Liver (tissue), 3 donors: ENCODE measurements at regions not wholly inside any gene's neighbourhood (a gene's known extent, or its start where the extent isn't known, plus 50 kb on each side); places are given as distances from the start of the nearest gene placed in this dataset.

Experiments used
- EGR1 ChIP-seq, 2 donors: IDR thresholded peaks; 2 replicates each; pipeline ENCODE4 v1.6.1; 2016 to 2018; ENCODE audit warnings: antibody characterized with exemption in 2 of 2, low read depth in 2 of 2
- GABPA ChIP-seq, 2 donors: IDR thresholded peaks in 1 of 2; conservative IDR thresholded peaks in 1 of 2; 2 replicates each; pipeline ENCODE4 v1.6.1; 2016; ENCODE audit warnings: antibody characterized with exemption in 2 of 2, mild to moderate bottlenecking in 1 of 2, moderate library complexity in 1 of 2
- HNF4G ChIP-seq: IDR thresholded peaks from 2 replicates; pipeline ENCODE4 v1.6.1; 2016; ENCODE audit warnings: antibody characterized with exemption
- JUND ChIP-seq, 2 donors: IDR thresholded peaks; 2 replicates each; pipeline ENCODE4 v1.6.1; 2016; ENCODE audit warnings: antibody characterized with exemption in 2 of 2
- RAD21 ChIP-seq, 2 donors: IDR thresholded peaks; 2 replicates each; pipeline ENCODE4 v1.6.1; 2016; ENCODE audit warnings: antibody characterized with exemption in 2 of 2, mild to moderate bottlenecking in 2 of 2
- SP1 ChIP-seq: IDR thresholded peaks from 2 replicates; pipeline ENCODE4 v1.6.1; 2018; ENCODE audit warnings: antibody characterized with exemption, mild to moderate bottlenecking
- TAF1 ChIP-seq: conservative IDR thresholded peaks from 2 replicates; pipeline ENCODE4 v1.6.1; 2016; ENCODE audit warnings: antibody characterized with exemption, mild to moderate bottlenecking
- YY1 ChIP-seq: IDR thresholded peaks from 2 replicates; pipeline ENCODE4 v1.6.1; 2016; ENCODE audit warnings: antibody characterized with exemption, mild to moderate bottlenecking
- TF ChIP-seq, protein P1 (sequence below): fragments of 150-350 bp; IDR thresholded peaks from 2 replicates; pipeline ENCODE4 v1.5.1; 2017; ENCODE audit warnings: improper control_type of control experiment, low read depth, low read length; ENCODE audit not compliant: missing input control
- TF ChIP-seq, protein P2 (sequence below): IDR thresholded peaks from 2 replicates; pipeline ENCODE4 v1.6.1; 2016; ENCODE audit warnings: antibody characterized with exemption
- TF ChIP-seq, protein P3 (sequence below): IDR thresholded peaks from 2 replicates; pipeline ENCODE4 v1.6.1; 2016; ENCODE audit warnings: antibody characterized with exemption, mild to moderate bottlenecking
- TF ChIP-seq, protein P4 (sequence below): IDR thresholded peaks from 2 replicates; pipeline ENCODE4 v1.6.1; 2016; ENCODE audit warnings: antibody characterized with exemption
- donor health status: healthy.
- donor health status: healthy.

DNA sequence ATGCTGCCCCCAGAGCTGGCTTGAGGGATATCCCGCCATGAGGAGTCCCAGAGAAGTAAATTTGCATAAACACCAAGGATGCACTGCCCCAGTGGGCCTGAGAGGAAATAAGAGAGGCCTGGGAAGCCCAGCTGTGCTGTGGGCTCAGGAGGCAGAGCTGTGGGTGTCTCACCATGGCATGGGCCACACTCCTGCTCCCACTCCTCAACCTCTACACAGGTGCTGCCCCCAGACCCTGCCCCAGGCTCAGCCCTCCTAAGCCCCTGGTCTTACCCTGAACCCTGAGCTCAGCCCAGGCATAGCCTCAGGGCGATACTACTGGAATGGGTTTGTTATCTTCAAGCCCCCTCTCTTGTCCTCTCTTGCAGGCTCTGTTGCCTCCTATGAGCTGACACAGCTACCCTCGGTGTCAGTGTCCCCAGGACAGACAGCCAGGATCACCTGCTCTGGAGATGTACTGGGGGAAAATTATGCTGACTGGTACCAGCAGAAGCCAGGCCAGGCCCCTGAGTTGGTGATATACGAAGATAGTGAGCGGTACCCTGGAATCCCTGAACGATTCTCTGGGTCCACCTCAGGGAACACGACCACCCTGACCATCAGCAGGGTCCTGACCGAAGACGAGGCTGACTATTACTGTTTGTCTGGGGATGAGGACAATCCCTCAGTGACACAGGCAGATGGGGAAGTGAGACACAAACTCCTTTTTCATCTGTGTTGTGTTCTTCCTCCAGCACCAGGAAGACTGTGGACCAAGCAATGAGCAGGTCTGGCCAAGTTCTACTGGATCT lies 59.9 kb downstream of the GGTLC2 start:
- TF ChIP-seq, protein P1, sequence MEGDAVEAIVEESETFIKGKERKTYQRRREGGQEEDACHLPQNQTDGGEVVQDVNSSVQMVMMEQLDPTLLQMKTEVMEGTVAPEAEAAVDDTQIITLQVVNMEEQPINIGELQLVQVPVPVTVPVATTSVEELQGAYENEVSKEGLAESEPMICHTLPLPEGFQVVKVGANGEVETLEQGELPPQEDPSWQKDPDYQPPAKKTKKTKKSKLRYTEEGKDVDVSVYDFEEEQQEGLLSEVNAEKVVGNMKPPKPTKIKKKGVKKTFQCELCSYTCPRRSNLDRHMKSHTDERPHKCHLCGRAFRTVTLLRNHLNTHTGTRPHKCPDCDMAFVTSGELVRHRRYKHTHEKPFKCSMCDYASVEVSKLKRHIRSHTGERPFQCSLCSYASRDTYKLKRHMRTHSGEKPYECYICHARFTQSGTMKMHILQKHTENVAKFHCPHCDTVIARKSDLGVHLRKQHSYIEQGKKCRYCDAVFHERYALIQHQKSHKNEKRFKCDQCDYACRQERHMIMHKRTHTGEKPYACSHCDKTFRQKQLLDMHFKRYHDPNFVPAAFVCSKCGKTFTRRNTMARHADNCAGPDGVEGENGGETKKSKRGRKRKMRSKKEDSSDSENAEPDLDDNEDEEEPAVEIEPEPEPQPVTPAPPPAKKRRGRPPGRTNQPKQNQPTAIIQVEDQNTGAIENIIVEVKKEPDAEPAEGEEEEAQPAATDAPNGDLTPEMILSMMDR: no peak
- TF ChIP-seq, protein P2, sequence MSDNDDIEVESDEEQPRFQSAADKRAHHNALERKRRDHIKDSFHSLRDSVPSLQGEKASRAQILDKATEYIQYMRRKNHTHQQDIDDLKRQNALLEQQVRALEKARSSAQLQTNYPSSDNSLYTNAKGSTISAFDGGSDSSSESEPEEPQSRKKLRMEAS: no peak
- TF ChIP-seq TAF1: no peak
- no peak for TF ChIP-seq GABPA (IDR thresholded peaks at IDR 0.05 in 1 of 2, conservative IDR thresholded peaks at IDR 0.05 in 1 of 2)
- no peak for TF ChIP-seq RAD21 (IDR thresholded peaks at IDR 0.05)
- no peak for TF ChIP-seq YY1
- TF ChIP-seq, protein P3, sequence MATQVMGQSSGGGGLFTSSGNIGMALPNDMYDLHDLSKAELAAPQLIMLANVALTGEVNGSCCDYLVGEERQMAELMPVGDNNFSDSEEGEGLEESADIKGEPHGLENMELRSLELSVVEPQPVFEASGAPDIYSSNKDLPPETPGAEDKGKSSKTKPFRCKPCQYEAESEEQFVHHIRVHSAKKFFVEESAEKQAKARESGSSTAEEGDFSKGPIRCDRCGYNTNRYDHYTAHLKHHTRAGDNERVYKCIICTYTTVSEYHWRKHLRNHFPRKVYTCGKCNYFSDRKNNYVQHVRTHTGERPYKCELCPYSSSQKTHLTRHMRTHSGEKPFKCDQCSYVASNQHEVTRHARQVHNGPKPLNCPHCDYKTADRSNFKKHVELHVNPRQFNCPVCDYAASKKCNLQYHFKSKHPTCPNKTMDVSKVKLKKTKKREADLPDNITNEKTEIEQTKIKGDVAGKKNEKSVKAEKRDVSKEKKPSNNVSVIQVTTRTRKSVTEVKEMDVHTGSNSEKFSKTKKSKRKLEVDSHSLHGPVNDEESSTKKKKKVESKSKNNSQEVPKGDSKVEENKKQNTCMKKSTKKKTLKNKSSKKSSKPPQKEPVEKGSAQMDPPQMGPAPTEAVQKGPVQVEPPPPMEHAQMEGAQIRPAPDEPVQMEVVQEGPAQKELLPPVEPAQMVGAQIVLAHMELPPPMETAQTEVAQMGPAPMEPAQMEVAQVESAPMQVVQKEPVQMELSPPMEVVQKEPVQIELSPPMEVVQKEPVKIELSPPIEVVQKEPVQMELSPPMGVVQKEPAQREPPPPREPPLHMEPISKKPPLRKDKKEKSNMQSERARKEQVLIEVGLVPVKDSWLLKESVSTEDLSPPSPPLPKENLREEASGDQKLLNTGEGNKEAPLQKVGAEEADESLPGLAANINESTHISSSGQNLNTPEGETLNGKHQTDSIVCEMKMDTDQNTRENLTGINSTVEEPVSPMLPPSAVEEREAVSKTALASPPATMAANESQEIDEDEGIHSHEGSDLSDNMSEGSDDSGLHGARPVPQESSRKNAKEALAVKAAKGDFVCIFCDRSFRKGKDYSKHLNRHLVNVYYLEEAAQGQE: no peak
- TF ChIP-seq SP1: no peak
- no peak for TF ChIP-seq JUND (IDR thresholded peaks at IDR 0.05)
- no peak for TF ChIP-seq EGR1 (IDR thresholded peaks at IDR 0.05; ENCODE audit: low read depth in 2 of 2)
- TF ChIP-seq, protein P4, sequence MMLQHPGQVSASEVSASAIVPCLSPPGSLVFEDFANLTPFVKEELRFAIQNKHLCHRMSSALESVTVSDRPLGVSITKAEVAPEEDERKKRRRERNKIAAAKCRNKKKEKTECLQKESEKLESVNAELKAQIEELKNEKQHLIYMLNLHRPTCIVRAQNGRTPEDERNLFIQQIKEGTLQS: no peak
- TF ChIP-seq HNF4G: no peak
